22Rv1 (cell line): ENCODE measurements at regions not wholly inside any gene's neighbourhood (a gene's known extent, or its start where the extent isn't known, plus 50 kb on each side); places are given as distances from the start of the nearest gene placed in this dataset.
"Not testable (repeated sequence)": the region's sequence is repeated elsewhere in the genome, so short reads cannot be mapped to it uniquely, and the experiment has no call there.

Experiments
- H3K27ac ChIP-seq: fragments of 450-650 bp; 2 replicates; pipeline ENCODE4 v1.5.1; 2017
- ZFX ChIP-seq: fragments of 450-650 bp; IDR thresholded peaks from 2 replicates; pipeline ENCODE4 v1.6.1; 2017; ENCODE audit warnings: antibody characterized with exemption, borderline replicate concordance
- TF ChIP-seq, protein P1 (sequence below): fragments of 450-650 bp; IDR thresholded peaks from 2 replicates; pipeline ENCODE4 v1.5.1; 2017; ENCODE audit warnings: mild to moderate bottlenecking

DNA sequence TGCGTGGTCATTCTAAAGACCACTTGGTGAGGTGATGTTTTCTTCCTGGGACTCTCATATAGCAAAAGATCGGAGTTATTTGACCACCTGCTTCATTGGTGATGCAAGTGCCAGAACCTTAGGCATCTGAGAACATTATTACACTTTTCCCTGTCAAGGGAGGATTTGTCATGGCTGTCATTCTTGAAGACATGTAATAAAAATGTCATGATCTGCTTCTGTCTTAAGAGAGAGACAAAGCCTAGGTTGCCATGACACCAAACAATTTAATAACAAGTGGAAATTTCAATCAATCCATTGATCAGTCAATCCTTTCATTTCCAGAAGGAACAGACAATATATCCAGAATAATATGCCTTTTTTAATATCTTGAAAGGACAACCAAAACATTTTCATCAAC is 97.9 kb upstream of the OR13H1 start:
- no peak overlapping the region for H3K27ac ChIP-seq
- no peak for TF ChIP-seq ZFX
- TF ChIP-seq, protein P1, sequence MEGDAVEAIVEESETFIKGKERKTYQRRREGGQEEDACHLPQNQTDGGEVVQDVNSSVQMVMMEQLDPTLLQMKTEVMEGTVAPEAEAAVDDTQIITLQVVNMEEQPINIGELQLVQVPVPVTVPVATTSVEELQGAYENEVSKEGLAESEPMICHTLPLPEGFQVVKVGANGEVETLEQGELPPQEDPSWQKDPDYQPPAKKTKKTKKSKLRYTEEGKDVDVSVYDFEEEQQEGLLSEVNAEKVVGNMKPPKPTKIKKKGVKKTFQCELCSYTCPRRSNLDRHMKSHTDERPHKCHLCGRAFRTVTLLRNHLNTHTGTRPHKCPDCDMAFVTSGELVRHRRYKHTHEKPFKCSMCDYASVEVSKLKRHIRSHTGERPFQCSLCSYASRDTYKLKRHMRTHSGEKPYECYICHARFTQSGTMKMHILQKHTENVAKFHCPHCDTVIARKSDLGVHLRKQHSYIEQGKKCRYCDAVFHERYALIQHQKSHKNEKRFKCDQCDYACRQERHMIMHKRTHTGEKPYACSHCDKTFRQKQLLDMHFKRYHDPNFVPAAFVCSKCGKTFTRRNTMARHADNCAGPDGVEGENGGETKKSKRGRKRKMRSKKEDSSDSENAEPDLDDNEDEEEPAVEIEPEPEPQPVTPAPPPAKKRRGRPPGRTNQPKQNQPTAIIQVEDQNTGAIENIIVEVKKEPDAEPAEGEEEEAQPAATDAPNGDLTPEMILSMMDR, result no peak

DNA sequence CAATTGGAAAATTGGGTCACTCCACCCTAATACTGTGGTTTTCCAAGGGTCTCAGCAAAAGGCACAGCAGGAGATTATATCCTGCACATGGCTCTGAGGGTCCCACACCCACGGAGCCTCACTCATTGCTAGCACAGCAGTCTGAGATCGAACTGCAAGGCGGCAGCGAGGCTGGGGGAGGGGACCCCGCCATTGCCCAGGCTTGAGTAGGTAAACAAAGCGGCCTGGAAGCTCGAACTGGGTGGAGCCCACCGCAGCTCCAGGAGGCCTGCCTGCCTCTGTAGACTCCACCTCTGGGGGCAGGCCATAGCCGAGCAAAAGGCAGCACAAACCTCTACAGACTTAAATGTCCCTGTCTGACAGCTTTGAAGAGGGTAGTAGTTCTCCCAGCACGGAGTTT is 82.0 kb upstream of the OR13H1 start:
- not testable (repeated sequence) for H3K27ac ChIP-seq

DNA sequence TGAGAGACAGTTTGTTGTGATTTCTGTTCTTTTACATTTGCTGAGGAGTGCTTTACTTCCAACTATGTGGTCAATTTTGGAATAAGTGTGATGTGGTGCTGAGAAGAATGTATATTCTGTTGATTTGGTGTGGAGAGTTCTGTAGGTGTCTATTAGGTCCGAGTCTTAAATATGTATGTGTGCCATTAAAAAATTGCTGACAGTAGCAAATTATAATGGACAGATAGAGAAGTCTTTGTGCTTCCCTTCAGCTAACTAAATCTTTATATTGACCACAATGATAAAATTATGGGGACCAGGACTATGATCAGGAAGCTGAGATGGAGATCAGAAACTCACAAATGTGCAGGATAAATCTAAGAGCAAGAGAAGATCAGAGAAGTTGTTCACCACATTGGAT is 70.1 kb upstream of the OR13H1 start:
- not testable (repeated sequence) for H3K27ac ChIP-seq

DNA sequence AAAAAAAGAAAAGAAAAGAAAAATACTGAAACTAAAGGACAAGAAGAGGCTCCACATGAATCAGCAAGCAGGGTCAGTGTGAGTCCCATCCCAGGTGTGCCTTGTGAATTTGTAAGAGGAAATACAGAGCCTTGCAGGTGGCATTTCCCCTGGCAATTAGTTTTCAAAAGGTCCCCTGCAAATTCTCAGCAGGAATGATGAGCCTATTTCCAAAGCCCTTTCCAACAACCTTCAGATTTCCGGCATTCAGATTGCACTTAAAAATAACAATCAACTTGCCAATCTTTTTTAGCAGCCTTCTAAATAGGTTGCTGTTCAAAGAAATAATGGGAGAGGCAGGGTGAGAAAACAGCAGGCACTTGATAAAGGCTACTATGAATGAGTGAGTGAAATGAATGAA is 66.4 kb upstream of the OR13H1 start:
- TF ChIP-seq, protein P1, result no peak
- TF ChIP-seq ZFX, result no peak
- H3K27ac ChIP-seq, result no peak overlapping the region
